Right lobe of liver (tissue), 4 donors: ENCODE measurements at regions not wholly inside any gene's neighbourhood (a gene's known extent, or its start where the extent isn't known, plus 50 kb on each side); places are given as distances from the start of the nearest gene placed in this dataset.

Experiments
- CTCF ChIP-seq, 4 donors: fragments of 200-600 bp in 3 of 4; fragments of 450-650 bp in 1 of 4; IDR thresholded peaks; one replicate each; pipeline versions ENCODE4 v1.5.1 to v1.8.0; 2016 to 2022; ENCODE audit warnings: antibody characterized with exemption in 4 of 4, mild to moderate bottlenecking in 2 of 4
- POLR2A ChIP-seq: fragments of 450-650 bp; IDR thresholded peaks from one replicate; pipeline ENCODE4 v1.6.1; 2017; ENCODE audit warnings: antibody characterized with exemption, mild to moderate bottlenecking
- donor health status: DM: no; HTN: no; CAD: no.
- donor health status: DM: no; HTN: no; CAD: no.
- donor health status: DM: no; HTN: yes; CAD: no.

GRCh38 chr15:95680728-95681127, 649.8 kb upstream of the NR2F2 start:
- TF ChIP-seq CTCF (IDR thresholded peaks at IDR 0.05) = no peak
- no peak for TF ChIP-seq POLR2A
